ENCODE measurements at regions not wholly inside any gene's neighbourhood (a gene's known extent, or its start where the extent isn't known, plus 50 kb on each side); places are given as distances from the start of the nearest gene placed in this dataset.
"Not testable (repeated sequence)": the region's sequence is repeated elsewhere in the genome, so short reads cannot be mapped to it uniquely, and the experiment has no call there.

GRCh38 chr13:108049211-108049610, 166.1 kb downstream of the LIG4 start:
- no peaks in the 10 kb centered on the region for H3K4me1 ChIP-seq
- no peaks in the 10 kb centered on the region for H3K36me3 ChIP-seq
- 42 to 54% (median 45%) methylated on average over 4 of the region's 4 CpGs for WGBS, 5 donors
- intact Hi-C loops (cut with DNase I; ENCODE audit: low total_unique reads) = no loop called here
- H3K4me3 ChIP-seq = no peak overlapping the region
- H3K27me3 ChIP-seq = no peaks in the 10 kb centered on the region
- TF ChIP-seq EP300 (IDR thresholded peaks at IDR 0.05) (no peak), POLR2A (IDR thresholded peaks at IDR 0.05) (no peak), POLR2AphosphoS5 (IDR thresholded peaks at IDR 0.05) (no peak)
- TF ChIP-seq, protein P1, sequence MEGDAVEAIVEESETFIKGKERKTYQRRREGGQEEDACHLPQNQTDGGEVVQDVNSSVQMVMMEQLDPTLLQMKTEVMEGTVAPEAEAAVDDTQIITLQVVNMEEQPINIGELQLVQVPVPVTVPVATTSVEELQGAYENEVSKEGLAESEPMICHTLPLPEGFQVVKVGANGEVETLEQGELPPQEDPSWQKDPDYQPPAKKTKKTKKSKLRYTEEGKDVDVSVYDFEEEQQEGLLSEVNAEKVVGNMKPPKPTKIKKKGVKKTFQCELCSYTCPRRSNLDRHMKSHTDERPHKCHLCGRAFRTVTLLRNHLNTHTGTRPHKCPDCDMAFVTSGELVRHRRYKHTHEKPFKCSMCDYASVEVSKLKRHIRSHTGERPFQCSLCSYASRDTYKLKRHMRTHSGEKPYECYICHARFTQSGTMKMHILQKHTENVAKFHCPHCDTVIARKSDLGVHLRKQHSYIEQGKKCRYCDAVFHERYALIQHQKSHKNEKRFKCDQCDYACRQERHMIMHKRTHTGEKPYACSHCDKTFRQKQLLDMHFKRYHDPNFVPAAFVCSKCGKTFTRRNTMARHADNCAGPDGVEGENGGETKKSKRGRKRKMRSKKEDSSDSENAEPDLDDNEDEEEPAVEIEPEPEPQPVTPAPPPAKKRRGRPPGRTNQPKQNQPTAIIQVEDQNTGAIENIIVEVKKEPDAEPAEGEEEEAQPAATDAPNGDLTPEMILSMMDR (IDR thresholded peaks at IDR 0.05) = no peak
- H3K27ac ChIP-seq = no peak overlapping the region
- peak in 1 of 2 donors; percentile 18 for DNase-seq
- H3K9me3 ChIP-seq = no peaks in the 10 kb centered on the region

DNA sequence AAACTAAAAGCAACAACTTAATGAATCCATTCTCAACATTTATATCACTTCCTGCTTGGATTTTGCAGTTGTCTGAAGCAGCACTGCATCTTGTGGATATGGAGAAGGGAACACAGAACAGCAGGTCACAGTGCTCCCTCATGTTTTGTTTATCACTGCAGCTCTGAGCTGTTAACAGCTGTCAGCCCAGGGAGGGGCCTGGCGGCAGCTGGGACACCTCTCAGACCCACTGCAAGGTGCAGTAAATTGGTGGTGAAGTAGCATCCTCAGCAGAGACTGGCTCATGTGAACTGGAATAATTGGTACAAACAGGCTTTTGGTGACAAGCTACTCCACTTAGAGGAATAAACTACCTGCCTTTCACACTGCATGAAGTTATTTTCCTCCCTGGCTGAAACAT, 170.4 kb downstream of the LIG4 start:
- no peak for DNase-seq
- H3K27me3 ChIP-seq = no peaks in the 10 kb centered on the region
- H3K36me3 ChIP-seq = no peaks in the 10 kb centered on the region
- intact Hi-C loops (cut with DNase I; ENCODE audit: low total_unique reads) = no loop called here
- H3K4me3 ChIP-seq = no peak overlapping the region
- H3K27ac ChIP-seq = no peak overlapping the region
- no peaks in the 10 kb centered on the region for H3K9me3 ChIP-seq
- 47 to 63% (median 56%) methylated on average over 1 of the region's 1 CpG for WGBS, 5 donors
- TF ChIP-seq POLR2A (IDR thresholded peaks at IDR 0.05) (no peak), POLR2AphosphoS5 (IDR thresholded peaks at IDR 0.05) (no peak), EP300 (IDR thresholded peaks at IDR 0.05) (no peak)
- TF ChIP-seq, protein P1 (IDR thresholded peaks at IDR 0.05) = no peak
- H3K4me1 ChIP-seq = no peaks in the 10 kb centered on the region

- H3K9me3 ChIP-seq; H3K27me3 ChIP-seq; H3K4me3 ChIP-seq; H3K27ac ChIP-seq; intact Hi-C loops (cut with DNase I; ENCODE audit: low total_unique reads); H3K4me1 ChIP-seq; H3K36me3 ChIP-seq; DNase-seq: not testable (repeated sequence)
- 62 to 69% (median 64%) methylated on average over 6 of the region's 6 CpGs for WGBS, 5 donors
Observed at GRCh38 chr13:108042866-108043265, 172.5 kb downstream of the LIG4 start.

DNA sequence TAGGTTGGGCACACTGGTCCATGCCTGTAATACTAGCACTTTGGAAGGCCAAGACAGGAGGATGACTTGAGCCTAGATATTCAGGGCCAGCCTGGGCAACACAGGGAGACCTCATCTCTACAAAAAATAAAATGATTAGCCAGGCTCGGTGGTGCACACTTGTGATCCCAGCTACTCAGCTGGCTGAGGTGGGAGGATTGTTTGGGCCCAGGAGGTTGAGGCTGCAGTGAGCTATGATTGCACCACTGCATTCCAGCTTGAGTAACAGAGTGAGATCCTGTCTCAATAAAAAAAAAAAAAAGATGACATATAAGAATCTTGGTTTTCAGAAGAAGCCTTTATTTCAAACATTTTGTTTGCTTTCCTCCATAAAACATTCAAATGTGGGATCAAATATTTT, 178.0 kb downstream of the LIG4 start:
- no peak overlapping the region for H3K4me3 ChIP-seq
- H3K36me3 ChIP-seq = no peaks in the 10 kb centered on the region
- DNase-seq = no peak
- no peaks in the 10 kb centered on the region for H3K27me3 ChIP-seq
- intact Hi-C loops (cut with DNase I; ENCODE audit: low total_unique reads) = no loop called here
- no peak for TF ChIP-seq POLR2A (IDR thresholded peaks at IDR 0.05)
- no peak for TF ChIP-seq POLR2AphosphoS5 (IDR thresholded peaks at IDR 0.05)
- TF ChIP-seq, protein P1 (IDR thresholded peaks at IDR 0.05) = no peak
- no peak for TF ChIP-seq EP300 (IDR thresholded peaks at IDR 0.05)
- WGBS, 5 donors = 47 to 64% (median 62%) methylated on average over 1 of the region's 1 CpG
- no peaks in the 10 kb centered on the region for H3K9me3 ChIP-seq
- no peak overlapping the region for H3K27ac ChIP-seq
- H3K4me1 ChIP-seq = no peaks in the 10 kb centered on the region

- 66 to 78% (median 75%) methylated on average over 4 of the region's 4 CpGs for WGBS, 5 donors
Observed at GRCh38 chr13:108036411-108036932, 178.9 kb downstream of the LIG4 start.

More at GRCh38 chr13:108036411-108036932, 178.9 kb downstream of the LIG4 start:
- no peak for DNase-seq
- H3K9me3 ChIP-seq = no peaks in the 10 kb centered on the region
- no peaks in the 10 kb centered on the region for H3K27me3 ChIP-seq
- H3K27ac ChIP-seq = no peak overlapping the region
- no peaks in the 10 kb centered on the region for H3K36me3 ChIP-seq
- H3K4me3 ChIP-seq = no peak overlapping the region
- intact Hi-C loops (cut with DNase I; ENCODE audit: low total_unique reads) = no loop called here
- TF ChIP-seq POLR2AphosphoS5 (IDR thresholded peaks at IDR 0.05) (no peak), EP300 (IDR thresholded peaks at IDR 0.05) (no peak), POLR2A (IDR thresholded peaks at IDR 0.05) (no peak)
- TF ChIP-seq, protein P1 (IDR thresholded peaks at IDR 0.05) = no peak
- H3K4me1 ChIP-seq = no peaks in the 10 kb centered on the region
